Endothelial cell of umbilical vein (primary cell): ENCODE measurements at regions not wholly inside any gene's neighbourhood (a gene's known extent, or its start where the extent isn't known, plus 50 kb on each side); places are given as distances from the start of the nearest gene placed in this dataset.

Experiments used
- EZH2 ChIP-seq: IDR thresholded peaks from 2 replicates; pipeline ENCODE4 v1.6.1; 2012; ENCODE audit warnings: borderline replicate concordance, low read depth, mild to moderate bottlenecking, moderate library complexity, low read length, inconsistent platforms; ENCODE audit not compliant: severe bottlenecking
- MYC ChIP-seq: IDR thresholded peaks from one replicate; pipeline ENCODE4 v1.6.1; 2011; ENCODE audit warnings: mild to moderate bottlenecking, low read depth, low read length
- POLR2A ChIP-seq: IDR thresholded peaks from 2 replicates; pipeline ENCODE4 v1.6.1; 2012; ENCODE audit warnings: low read depth, mild to moderate bottlenecking, control low read depth, low read length
- POLR2AphosphoS5 ChIP-seq: IDR thresholded peaks from 2 replicates; pipeline ENCODE4 v1.6.1; 2012; ENCODE audit warnings: low read depth, mild to moderate bottlenecking, control low read depth, low read length, moderate library complexity; ENCODE audit not compliant: insufficient read depth
- TF ChIP-seq, protein P1 (sequence below), 2 donors: IDR thresholded peaks; 1 replicate in 1 of 2; 2 replicates in 1 of 2; pipeline ENCODE4 v1.5.1; 2011; ENCODE audit warnings: low read length in 2 of 2, mild to moderate bottlenecking in 2 of 2, moderate library complexity in 2 of 2, control low read depth in 1 of 2, inconsistent platforms in 1 of 2, low read depth in 1 of 2; ENCODE audit not compliant: insufficient read depth in 1 of 2; ENCODE audit errors: extremely low read depth in 1 of 2
- TF ChIP-seq, protein P2 (sequence below): IDR thresholded peaks from 2 replicates; pipeline ENCODE4 v1.6.1; 2011; ENCODE audit not compliant: insufficient read depth, insufficient read length

DNA sequence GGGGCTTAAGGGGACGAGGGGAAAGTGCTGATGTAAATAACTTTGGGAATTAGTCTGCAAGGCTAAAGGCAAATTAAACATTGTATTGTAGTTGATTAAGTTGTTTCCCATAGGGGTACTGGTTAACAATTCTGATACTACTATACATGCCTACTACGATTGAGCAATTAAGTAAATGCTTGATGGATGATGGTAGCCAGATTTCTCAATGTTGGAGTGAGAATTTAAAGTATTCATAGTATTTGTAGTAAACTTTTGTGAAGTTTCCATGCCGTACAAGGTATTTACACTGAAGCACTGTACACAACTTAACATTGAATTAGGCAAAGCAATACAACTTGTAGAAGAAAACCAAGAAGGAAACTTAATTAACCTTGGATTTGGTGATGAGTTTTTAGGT is 852.3 kb downstream of the QKI start:
- TF ChIP-seq POLR2A = no peak
- TF ChIP-seq, protein P1, sequence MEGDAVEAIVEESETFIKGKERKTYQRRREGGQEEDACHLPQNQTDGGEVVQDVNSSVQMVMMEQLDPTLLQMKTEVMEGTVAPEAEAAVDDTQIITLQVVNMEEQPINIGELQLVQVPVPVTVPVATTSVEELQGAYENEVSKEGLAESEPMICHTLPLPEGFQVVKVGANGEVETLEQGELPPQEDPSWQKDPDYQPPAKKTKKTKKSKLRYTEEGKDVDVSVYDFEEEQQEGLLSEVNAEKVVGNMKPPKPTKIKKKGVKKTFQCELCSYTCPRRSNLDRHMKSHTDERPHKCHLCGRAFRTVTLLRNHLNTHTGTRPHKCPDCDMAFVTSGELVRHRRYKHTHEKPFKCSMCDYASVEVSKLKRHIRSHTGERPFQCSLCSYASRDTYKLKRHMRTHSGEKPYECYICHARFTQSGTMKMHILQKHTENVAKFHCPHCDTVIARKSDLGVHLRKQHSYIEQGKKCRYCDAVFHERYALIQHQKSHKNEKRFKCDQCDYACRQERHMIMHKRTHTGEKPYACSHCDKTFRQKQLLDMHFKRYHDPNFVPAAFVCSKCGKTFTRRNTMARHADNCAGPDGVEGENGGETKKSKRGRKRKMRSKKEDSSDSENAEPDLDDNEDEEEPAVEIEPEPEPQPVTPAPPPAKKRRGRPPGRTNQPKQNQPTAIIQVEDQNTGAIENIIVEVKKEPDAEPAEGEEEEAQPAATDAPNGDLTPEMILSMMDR (IDR thresholded peaks at IDR 0.05; ENCODE audit: extremely low read depth in 1 of 2, insufficient read depth in 1 of 2, low read depth in 1 of 2, low read length in 2 of 2) = no peak
- TF ChIP-seq POLR2AphosphoS5 = no peak
- TF ChIP-seq EZH2 = no peak
- TF ChIP-seq, protein P2, sequence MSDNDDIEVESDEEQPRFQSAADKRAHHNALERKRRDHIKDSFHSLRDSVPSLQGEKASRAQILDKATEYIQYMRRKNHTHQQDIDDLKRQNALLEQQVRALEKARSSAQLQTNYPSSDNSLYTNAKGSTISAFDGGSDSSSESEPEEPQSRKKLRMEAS = no peak
- no peak for TF ChIP-seq MYC
